ENCODE measurements at regions not wholly inside any gene's neighbourhood (a gene's known extent, or its start where the extent isn't known, plus 50 kb on each side); places are given as distances from the start of the nearest gene placed in this dataset.
"Not testable (repeated sequence)": the region's sequence is repeated elsewhere in the genome, so short reads cannot be mapped to it uniquely, and the experiment has no call there.

GRCh38 chr10:57961487-57961886 is 306.2 kb downstream of the IPMK start:
- DNase-seq = no peak

- DNase-seq = no peak
These were observed 307.3 kb downstream of the IPMK start for GRCh38 chr10:57960406-57960805.

- no peak for DNase-seq
These were observed 308.2 kb downstream of the IPMK start for GRCh38 chr10:57959318-57960006.

GRCh38 chr10:57955076-57955475 is 312.6 kb downstream of the IPMK start:
- no peak for DNase-seq

GRCh38 chr10:57952741-57953140 is 315.0 kb downstream of the IPMK start:
- DNase-seq = no peak

- no peak for DNase-seq
These were observed 317.2 kb downstream of the IPMK start for GRCh38 chr10:57950442-57950974.

GRCh38 chr10:57948796-57949195 is 318.9 kb downstream of the IPMK start:
- no peak for DNase-seq

- DNase-seq = no peak
These were observed 320.9 kb downstream of the IPMK start for GRCh38 chr10:57946833-57947232.

- DNase-seq = no peak
These were observed 324.0 kb downstream of the IPMK start for GRCh38 chr10:57943701-57944100.

- no peak for DNase-seq
These were observed 342.6 kb downstream of the IPMK start for GRCh38 chr10:57925045-57925444.

GRCh38 chr10:57921140-57921539 is 346.6 kb downstream of the IPMK start:
- no peak for DNase-seq

GRCh38 chr10:57919864-57920263 is 347.8 kb downstream of the IPMK start:
- DNase-seq = no peak

- DNase-seq = no peak
These were observed 350.7 kb downstream of the IPMK start for GRCh38 chr10:57917019-57917418.

GRCh38 chr10:57905861-57906260 is 361.8 kb downstream of the IPMK start:
- DNase-seq = no peak

- no peak for DNase-seq
These were observed 362.7 kb downstream of the IPMK start for GRCh38 chr10:57905010-57905409.

- DNase-seq = no peak
These were observed 369.5 kb downstream of the IPMK start for GRCh38 chr10:57898231-57898630.

- no peak for DNase-seq
These were observed 370.1 kb downstream of the IPMK start for GRCh38 chr10:57897611-57898010.

GRCh38 chr10:57894361-57894760 is 373.3 kb downstream of the IPMK start:
- DNase-seq = no peak

GRCh38 chr10:57891201-57892006 is 376.3 kb downstream of the IPMK start:
- DNase-seq = no peak

GRCh38 chr10:57890691-57891090 is 377.0 kb downstream of the IPMK start:
- DNase-seq = no peak

- not testable (repeated sequence) for DNase-seq
These were observed 382.1 kb downstream of the IPMK start for GRCh38 chr10:57885618-57885968.

- DNase-seq = no peak
These were observed 382.6 kb downstream of the IPMK start for GRCh38 chr10:57884965-57885617.
